HEK293 (cell line): ENCODE measurements at regions not wholly inside any gene's neighbourhood (a gene's known extent, or its start where the extent isn't known, plus 50 kb on each side); places are given as distances from the start of the nearest gene placed in this dataset.

Experiments used
- CTCF ChIA-PET: fragments of 350-600 bp; formaldehyde crosslinking; extraction: SDS; loops from one replicate; lab custom pipeline; 2021; ENCODE audit warnings: antibody characterized with exemption; lab: Yijun Ruan, JAX
- POLR2A ChIA-PET: fragments of 300-600 bp; formaldehyde crosslinking; extraction: SDS; loops from one replicate; lab custom pipeline; 2020; ENCODE audit warnings: antibody characterized with exemption, inconsistent platforms; lab: Yijun Ruan, JAX
- H3K27ac ChIP-seq: fragments of 200-500 bp; sonication (Bioruptor generic); 2 replicates; pipeline ENCODE4 v1.5.1; 2014; ENCODE audit warnings: low read depth, low read length, control low read depth, inconsistent platforms; ENCODE audit errors: extremely low read depth
- H3K36me3 ChIP-seq, 2 experiments: fragments of 200-500 bp in 1 of 2; sonication (Bioruptor generic) in 1 of 2; 1 replicate in 1 of 2; 2 replicates in 1 of 2; pipeline ENCODE4 v1.5.1; 2014 to 2017; ENCODE audit warnings: inconsistent platforms in 2 of 2, low read length in 2 of 2; ENCODE audit not compliant: control insufficient read depth in 2 of 2, insufficient read depth in 1 of 2
- H3K4me1 ChIP-seq: fragments of 200-500 bp; sonication (Bioruptor generic); 2 replicates; pipeline ENCODE4 v1.5.1; 2014; ENCODE audit warnings: mild to moderate bottlenecking, low read length, inconsistent platforms; ENCODE audit not compliant: control insufficient read depth, insufficient read depth
- H3K4me3 ChIP-seq: 2 replicates; pipeline ENCODE4 v1.5.1; 2011; ENCODE audit warnings: low read depth, mild to moderate bottlenecking, control low read depth, low read length, moderate library complexity
- H3K9me3 ChIP-seq: fragments of 200-500 bp; sonication (Bioruptor generic); 2 replicates; pipeline ENCODE4 v1.5.1; 2014; ENCODE audit warnings: low read depth, low read length, inconsistent platforms; ENCODE audit not compliant: control insufficient read depth, insufficient read depth
- BCL11A ChIP-seq: fragments of 450-650 bp; formaldehyde crosslinking; IDR thresholded peaks from 2 replicates; pipeline ENCODE4 v1.5.1; 2016; ENCODE audit warnings: low read depth, missing biosample characterization, missing genetic modification characterization
- GFI1B ChIP-seq: fragments of 450-650 bp; formaldehyde crosslinking; IDR thresholded peaks from 2 replicates; pipeline ENCODE4 v1.5.1; 2016; ENCODE audit warnings: missing biosample characterization, missing genetic modification characterization
- GLI2 ChIP-seq: fragments of 450-650 bp; formaldehyde crosslinking; IDR thresholded peaks from 2 replicates; pipeline ENCODE4; 2017; ENCODE audit warnings: missing biosample characterization, missing genetic modification characterization, low read depth, borderline replicate concordance
- HOXD13 ChIP-seq: sonication (generic); formaldehyde crosslinking; IDR thresholded peaks from 2 replicates; pipeline ENCODE4 v1.8.0; 2022; ENCODE audit warnings: missing genetic modification reagents, borderline replicate concordance
- SCRT1 ChIP-seq: fragments of 450-650 bp; formaldehyde crosslinking; IDR thresholded peaks from 2 replicates; pipeline ENCODE4 v1.5.1; 2016; ENCODE audit warnings: missing biosample characterization, missing genetic modification characterization, borderline replicate concordance
- SETDB1 ChIP-seq: IDR thresholded peaks from one replicate; pipeline ENCODE4 v1.6.1; 2017; ENCODE audit warnings: mild to moderate bottlenecking, low read length, moderate library complexity, mixed read lengths; ENCODE audit not compliant: insufficient read length
- SP2 ChIP-seq: fragments of 450-650 bp; formaldehyde crosslinking; IDR thresholded peaks from 2 replicates; pipeline ENCODE4 v1.5.1; 2016; ENCODE audit warnings: missing biosample characterization, missing genetic modification characterization
- ZBTB1 ChIP-seq: fragments of 450-650 bp; formaldehyde crosslinking; IDR thresholded peaks from 2 replicates; pipeline ENCODE4 v1.5.1; 2016; ENCODE audit warnings: missing biosample characterization, missing genetic modification characterization
- ZBTB17 ChIP-seq: fragments of 450-650 bp; formaldehyde crosslinking; IDR thresholded peaks from 2 replicates; pipeline ENCODE4 v1.5.1; 2016; ENCODE audit warnings: missing biosample characterization, missing genetic modification characterization
- ZFHX2 ChIP-seq: fragments of 450-650 bp; formaldehyde crosslinking; conservative IDR thresholded peaks from 2 replicates; pipeline ENCODE4 v1.5.1; 2016; ENCODE audit warnings: missing biosample characterization, missing genetic modification characterization
- ZNF114 ChIP-seq: fragments of 450-650 bp; formaldehyde crosslinking; IDR thresholded peaks from 2 replicates; pipeline ENCODE4 v1.5.0; 2017; ENCODE audit warnings: missing biosample characterization, missing genetic modification characterization
- ZNF132 ChIP-seq: fragments of 450-650 bp; formaldehyde crosslinking; IDR thresholded peaks from 2 replicates; pipeline ENCODE4 v1.5.1; 2017; ENCODE audit warnings: missing biosample characterization, missing genetic modification characterization, borderline replicate concordance
- ZNF169 ChIP-seq: fragments of 450-650 bp; formaldehyde crosslinking; IDR thresholded peaks from 2 replicates; pipeline ENCODE4 v1.5.1; 2016; ENCODE audit warnings: missing biosample characterization, missing genetic modification characterization
- ZNF423 ChIP-seq: fragments of 450-650 bp; formaldehyde crosslinking; IDR thresholded peaks from 2 replicates; pipeline ENCODE4 v1.5.1; 2016; ENCODE audit warnings: missing biosample characterization, missing genetic modification characterization
- ZNF433 ChIP-seq: fragments of 450-650 bp; formaldehyde crosslinking; IDR thresholded peaks from 2 replicates; pipeline ENCODE4 v1.5.1; 2016; ENCODE audit warnings: missing biosample characterization, missing genetic modification characterization, low read depth
- ZNF514 ChIP-seq: fragments of 450-650 bp; formaldehyde crosslinking; IDR thresholded peaks from 2 replicates; pipeline ENCODE4 v1.5.1; 2016; ENCODE audit warnings: missing biosample characterization, missing genetic modification characterization
- ZNF621 ChIP-seq: fragments of 450-650 bp; formaldehyde crosslinking; IDR thresholded peaks from 2 replicates; pipeline ENCODE4 v1.5.1; 2017; ENCODE audit warnings: missing biosample characterization, missing genetic modification characterization
- ZNF776 ChIP-seq: fragments of 450-650 bp; formaldehyde crosslinking; IDR thresholded peaks from 2 replicates; pipeline ENCODE4 v1.5.0; 2017; ENCODE audit warnings: missing biosample characterization, missing genetic modification characterization, borderline replicate concordance
- ZNF785 ChIP-seq: fragments of 450-650 bp; formaldehyde crosslinking; IDR thresholded peaks from 2 replicates; pipeline ENCODE4 v1.5.1; 2016; ENCODE audit warnings: missing biosample characterization, missing genetic modification characterization
- ZNF837 ChIP-seq: fragments of 450-650 bp; formaldehyde crosslinking; IDR thresholded peaks from 2 replicates; pipeline ENCODE4 v1.5.1; 2016; ENCODE audit warnings: missing biosample characterization, missing genetic modification characterization
- ZSCAN30 ChIP-seq: fragments of 450-650 bp; IDR thresholded peaks from 2 replicates; pipeline ENCODE4 v1.5.1; 2018; ENCODE audit warnings: missing biosample characterization, mild to moderate bottlenecking, missing genetic modification characterization, moderate library complexity
- TF ChIP-seq, protein P1 (sequence below): fragments of 450-650 bp; formaldehyde crosslinking; IDR thresholded peaks from 2 replicates; pipeline ENCODE4 v1.5.1; 2016; ENCODE audit warnings: missing biosample characterization, missing genetic modification characterization
- TF ChIP-seq, protein P2 (sequence below): fragments of 450-650 bp; IDR thresholded peaks from 2 replicates; pipeline ENCODE4 v1.5.1; 2018; ENCODE audit warnings: missing biosample characterization, mild to moderate bottlenecking, missing genetic modification characterization
- TF ChIP-seq, protein P3 (sequence below): fragments of 450-650 bp; formaldehyde crosslinking; IDR thresholded peaks from 2 replicates; pipeline ENCODE4 v1.5.1; 2016; ENCODE audit warnings: missing biosample characterization, missing genetic modification characterization
- TF ChIP-seq, protein P4 (sequence below): fragments of 450-650 bp; formaldehyde crosslinking; IDR thresholded peaks from 2 replicates; pipeline ENCODE4 v1.5.1; 2016; ENCODE audit warnings: missing biosample characterization, missing genetic modification characterization
- TF ChIP-seq, protein P5 (sequence below): fragments of 450-650 bp; formaldehyde crosslinking; IDR thresholded peaks from 2 replicates; pipeline ENCODE4 v1.5.1; 2016; ENCODE audit warnings: missing biosample characterization, missing genetic modification characterization
- TF ChIP-seq, protein P6 (sequence below): fragments of 450-650 bp; formaldehyde crosslinking; IDR thresholded peaks from 2 replicates; pipeline ENCODE4 v1.5.1; 2016; ENCODE audit warnings: missing biosample characterization, missing genetic modification characterization

DNA sequence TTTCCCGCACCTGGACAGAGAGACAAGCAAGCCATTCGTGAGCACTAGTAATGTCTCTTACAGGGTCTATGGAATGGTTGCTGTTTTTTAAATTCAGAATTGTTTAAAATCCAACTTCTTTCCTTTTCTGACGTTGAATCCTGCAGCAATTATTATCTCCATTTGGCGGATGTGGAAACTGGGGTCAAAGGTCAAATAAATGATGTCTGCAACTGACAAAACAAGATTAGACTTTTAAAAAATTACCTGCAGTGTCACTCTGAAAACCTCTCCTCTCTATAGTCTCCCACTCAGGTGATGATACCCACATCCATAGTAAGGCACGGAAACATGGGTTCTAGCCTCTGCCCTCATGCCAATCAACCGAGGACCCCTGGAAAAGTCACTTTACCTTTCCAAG is 142.7 kb upstream of the SMIM23 start:
- TF ChIP-seq ZNF433 (tag by site-specific recombination) (no peak), ZNF514 (tag by site-specific recombination) (no peak), BCL11A (tag by site-specific recombination) (no peak), GLI2 (no peak), ZNF621 (tag by site-specific recombination) (no peak), ZNF169 (no peak), ZNF776 (tag by site-specific recombination) (no peak), ZSCAN30 (tag by site-specific recombination) (no peak), ZNF114 (no peak)
- TF ChIP-seq, protein P1, sequence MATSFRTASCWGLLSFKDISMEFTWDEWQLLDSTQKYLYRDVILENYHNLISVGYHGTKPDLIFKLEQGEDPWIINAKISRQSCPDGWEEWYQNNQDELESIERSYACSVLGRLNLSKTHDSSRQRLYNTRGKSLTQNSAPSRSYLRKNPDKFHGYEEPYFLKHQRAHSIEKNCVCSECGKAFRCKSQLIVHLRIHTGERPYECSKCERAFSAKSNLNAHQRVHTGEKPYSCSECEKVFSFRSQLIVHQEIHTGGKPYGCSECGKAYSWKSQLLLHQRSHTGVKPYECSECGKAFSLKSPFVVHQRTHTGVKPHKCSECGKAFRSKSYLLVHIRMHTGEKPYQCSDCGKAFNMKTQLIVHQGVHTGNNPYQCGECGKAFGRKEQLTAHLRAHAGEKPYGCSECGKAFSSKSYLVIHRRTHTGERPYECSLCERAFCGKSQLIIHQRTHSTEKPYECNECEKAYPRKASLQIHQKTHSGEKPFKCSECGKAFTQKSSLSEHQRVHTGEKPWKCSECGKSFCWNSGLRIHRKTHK (tag by site-specific recombination), result no peak
- Histone ChIP-seq H3K4me3 (no peak overlapping the region), H3K9me3 (no peaks in the 10 kb centered on the region), H3K27ac (no peak overlapping the region), H3K36me3 (no peaks in the 10 kb centered on the region), H3K4me1 (no peaks in the 10 kb centered on the region; the same call in 1 of the 2 replicates)
- CTCF ChIA-PET, result no interaction called here
- POLR2A ChIA-PET, result no interaction called here

DNA sequence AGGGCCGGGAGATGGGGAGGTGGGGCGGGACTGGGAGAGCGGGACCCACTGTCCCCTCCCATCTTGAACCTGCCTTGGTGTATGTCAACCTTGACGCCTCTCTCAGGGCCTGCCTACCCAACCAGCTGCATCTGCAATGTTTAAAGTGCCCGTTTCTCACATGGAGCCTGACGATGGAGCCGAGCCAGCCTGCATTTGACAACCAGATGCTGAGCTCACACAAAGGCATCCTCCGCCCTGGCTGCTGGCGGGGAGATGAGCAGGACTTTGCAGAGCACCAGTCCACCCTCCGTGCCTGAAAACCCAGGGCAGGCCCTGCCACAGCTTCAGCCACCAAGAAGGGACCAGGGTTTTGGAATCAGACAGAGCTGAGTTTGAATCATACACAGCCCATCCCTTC is 141.1 kb upstream of the SMIM23 start:
- Histone ChIP-seq H3K9me3 (no peaks in the 10 kb centered on the region), H3K4me1 (no peaks in the 10 kb centered on the region), H3K4me3 (no peak overlapping the region), H3K36me3 (no peaks in the 10 kb centered on the region), H3K27ac (no peak overlapping the region)
- ChIA-PET CTCF (interaction anchor here (0.6 kb wide), 1 partner anchor 332 kb away, joined by 3 read pairs; no protein-coding TSS in a partner anchor), POLR2A (no interaction called here)
- TF ChIP-seq HOXD13 (CRISPR knock-in tag) (no peak), SP2 (tag by site-specific recombination) (no peak), ZNF423 (tag by site-specific recombination) (no peak), SCRT1 (tag by site-specific recombination) (no peak), ZBTB1 (tag by site-specific recombination) (no peak), ZNF132 (no peak), GFI1B (no peak), ZNF785 (tag by site-specific recombination) (no peak), ZFHX2 (no peak), SETDB1 (no peak), ZNF837 (tag by site-specific recombination) (no peak), ZBTB17 (tag by site-specific recombination) (no peak), ZNF433 (tag by site-specific recombination) (no peak)
- TF ChIP-seq, protein P2, sequence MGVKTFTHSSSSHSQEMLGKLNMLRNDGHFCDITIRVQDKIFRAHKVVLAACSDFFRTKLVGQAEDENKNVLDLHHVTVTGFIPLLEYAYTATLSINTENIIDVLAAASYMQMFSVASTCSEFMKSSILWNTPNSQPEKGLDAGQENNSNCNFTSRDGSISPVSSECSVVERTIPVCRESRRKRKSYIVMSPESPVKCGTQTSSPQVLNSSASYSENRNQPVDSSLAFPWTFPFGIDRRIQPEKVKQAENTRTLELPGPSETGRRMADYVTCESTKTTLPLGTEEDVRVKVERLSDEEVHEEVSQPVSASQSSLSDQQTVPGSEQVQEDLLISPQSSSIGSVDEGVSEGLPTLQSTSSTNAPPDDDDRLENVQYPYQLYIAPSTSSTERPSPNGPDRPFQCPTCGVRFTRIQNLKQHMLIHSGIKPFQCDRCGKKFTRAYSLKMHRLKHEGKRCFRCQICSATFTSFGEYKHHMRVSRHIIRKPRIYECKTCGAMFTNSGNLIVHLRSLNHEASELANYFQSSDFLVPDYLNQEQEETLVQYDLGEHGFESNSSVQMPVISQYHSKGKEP (tag by site-specific recombination), result no peak
- TF ChIP-seq, protein P3, sequence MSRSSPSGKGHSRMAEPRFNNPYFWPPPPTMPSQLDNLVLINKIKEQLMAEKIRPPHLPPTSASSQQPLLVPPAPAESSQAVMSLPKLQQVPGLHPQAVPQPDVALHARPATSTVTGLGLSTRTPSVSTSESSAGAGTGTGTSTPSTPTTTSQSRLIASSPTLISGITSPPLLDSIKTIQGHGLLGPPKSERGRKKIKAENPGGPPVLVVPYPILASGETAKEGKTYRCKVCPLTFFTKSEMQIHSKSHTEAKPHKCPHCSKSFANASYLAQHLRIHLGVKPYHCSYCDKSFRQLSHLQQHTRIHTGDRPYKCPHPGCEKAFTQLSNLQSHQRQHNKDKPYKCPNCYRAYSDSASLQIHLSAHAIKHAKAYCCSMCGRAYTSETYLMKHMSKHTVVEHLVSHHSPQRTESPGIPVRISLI, result no peak
- TF ChIP-seq, protein P4, sequence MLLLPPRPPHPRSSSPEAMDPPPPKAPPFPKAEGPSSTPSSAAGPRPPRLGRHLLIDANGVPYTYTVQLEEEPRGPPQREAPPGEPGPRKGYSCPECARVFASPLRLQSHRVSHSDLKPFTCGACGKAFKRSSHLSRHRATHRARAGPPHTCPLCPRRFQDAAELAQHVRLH (tag by site-specific recombination), result no peak
- TF ChIP-seq, protein P5, sequence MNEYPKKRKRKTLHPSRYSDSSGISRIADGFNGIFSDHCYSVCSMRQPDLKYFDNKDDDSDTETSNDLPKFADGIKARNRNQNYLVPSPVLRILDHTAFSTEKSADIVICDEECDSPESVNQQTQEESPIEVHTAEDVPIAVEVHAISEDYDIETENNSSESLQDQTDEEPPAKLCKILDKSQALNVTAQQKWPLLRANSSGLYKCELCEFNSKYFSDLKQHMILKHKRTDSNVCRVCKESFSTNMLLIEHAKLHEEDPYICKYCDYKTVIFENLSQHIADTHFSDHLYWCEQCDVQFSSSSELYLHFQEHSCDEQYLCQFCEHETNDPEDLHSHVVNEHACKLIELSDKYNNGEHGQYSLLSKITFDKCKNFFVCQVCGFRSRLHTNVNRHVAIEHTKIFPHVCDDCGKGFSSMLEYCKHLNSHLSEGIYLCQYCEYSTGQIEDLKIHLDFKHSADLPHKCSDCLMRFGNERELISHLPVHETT, result no peak
- TF ChIP-seq, protein P6, sequence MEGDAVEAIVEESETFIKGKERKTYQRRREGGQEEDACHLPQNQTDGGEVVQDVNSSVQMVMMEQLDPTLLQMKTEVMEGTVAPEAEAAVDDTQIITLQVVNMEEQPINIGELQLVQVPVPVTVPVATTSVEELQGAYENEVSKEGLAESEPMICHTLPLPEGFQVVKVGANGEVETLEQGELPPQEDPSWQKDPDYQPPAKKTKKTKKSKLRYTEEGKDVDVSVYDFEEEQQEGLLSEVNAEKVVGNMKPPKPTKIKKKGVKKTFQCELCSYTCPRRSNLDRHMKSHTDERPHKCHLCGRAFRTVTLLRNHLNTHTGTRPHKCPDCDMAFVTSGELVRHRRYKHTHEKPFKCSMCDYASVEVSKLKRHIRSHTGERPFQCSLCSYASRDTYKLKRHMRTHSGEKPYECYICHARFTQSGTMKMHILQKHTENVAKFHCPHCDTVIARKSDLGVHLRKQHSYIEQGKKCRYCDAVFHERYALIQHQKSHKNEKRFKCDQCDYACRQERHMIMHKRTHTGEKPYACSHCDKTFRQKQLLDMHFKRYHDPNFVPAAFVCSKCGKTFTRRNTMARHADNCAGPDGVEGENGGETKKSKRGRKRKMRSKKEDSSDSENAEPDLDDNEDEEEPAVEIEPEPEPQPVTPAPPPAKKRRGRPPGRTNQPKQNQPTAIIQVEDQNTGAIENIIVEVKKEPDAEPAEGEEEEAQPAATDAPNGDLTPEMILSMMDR (tag by site-specific recombination), result no peak
